GM19023 (cell line): ENCODE measurements at regions not wholly inside any gene's neighbourhood (a gene's known extent, or its start where the extent isn't known, plus 50 kb on each side); places are given as distances from the start of the nearest gene placed in this dataset.
"Not testable (repeated sequence)": the region's sequence is repeated elsewhere in the genome, so short reads cannot be mapped to it uniquely, and the experiment has no call there.

Experiments
- ATAC-seq: cut with Tn5 transposase; IDR thresholded peaks from one replicate; pipeline ENCODE4 v1.9.1; 2021; ENCODE audit warnings: mild to moderate bottlenecking, moderate library complexity; ENCODE audit not compliant: unreplicated experiment

DNA sequence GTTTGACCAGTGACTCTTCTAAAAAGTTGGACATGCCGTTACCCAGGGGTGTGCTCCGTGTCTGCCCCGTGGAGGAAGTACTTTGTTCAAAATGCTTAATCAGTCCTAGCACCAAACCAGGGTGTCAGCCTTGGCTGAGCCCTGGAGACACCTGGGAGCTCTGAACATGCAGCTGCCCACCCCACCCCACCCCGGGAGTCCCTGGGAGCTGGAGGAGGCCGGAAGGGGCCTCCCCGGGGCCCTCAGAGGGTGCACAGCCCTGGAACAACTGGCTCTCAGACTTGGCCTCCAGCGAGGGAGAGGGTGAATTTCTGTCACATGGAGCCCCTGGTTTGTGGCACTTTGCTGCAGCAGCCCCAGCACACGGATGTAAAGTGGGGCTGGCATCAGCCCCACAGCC is 152.1 kb downstream of the LAT start:
- ATAC-seq = not testable (repeated sequence)

GRCh38 chr16:29136046-29136696 is 151.3 kb downstream of the LAT start:
- ATAC-seq = not testable (repeated sequence)

GRCh38 chr16:29135098-29135497 is 150.2 kb downstream of the LAT start:
- not testable (repeated sequence) for ATAC-seq

- ATAC-seq = not testable (repeated sequence)
Measured at GRCh38 chr16:29133681-29134430, 149.0 kb downstream of the LAT start.

DNA sequence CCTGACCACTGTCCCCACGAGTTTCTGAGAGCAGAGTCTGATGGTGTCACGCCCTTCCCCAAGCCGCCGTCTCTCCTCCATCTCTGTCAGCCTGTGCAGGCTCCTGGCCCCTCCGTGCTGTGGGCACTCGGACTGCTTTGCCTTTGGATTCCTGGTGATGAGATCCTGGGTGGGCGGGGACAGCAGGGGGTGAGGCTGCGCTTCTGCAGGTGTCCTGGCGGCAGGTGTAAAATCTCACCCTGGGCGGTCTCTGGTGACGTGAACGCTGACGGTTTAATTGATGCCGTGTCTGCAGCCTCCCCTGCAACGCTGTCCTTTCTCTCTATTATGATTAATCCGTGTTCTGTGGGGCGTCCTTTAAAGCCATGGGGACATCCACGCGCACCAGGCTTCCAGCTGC is 148.0 kb downstream of the LAT start:
- not testable (repeated sequence) for ATAC-seq

DNA sequence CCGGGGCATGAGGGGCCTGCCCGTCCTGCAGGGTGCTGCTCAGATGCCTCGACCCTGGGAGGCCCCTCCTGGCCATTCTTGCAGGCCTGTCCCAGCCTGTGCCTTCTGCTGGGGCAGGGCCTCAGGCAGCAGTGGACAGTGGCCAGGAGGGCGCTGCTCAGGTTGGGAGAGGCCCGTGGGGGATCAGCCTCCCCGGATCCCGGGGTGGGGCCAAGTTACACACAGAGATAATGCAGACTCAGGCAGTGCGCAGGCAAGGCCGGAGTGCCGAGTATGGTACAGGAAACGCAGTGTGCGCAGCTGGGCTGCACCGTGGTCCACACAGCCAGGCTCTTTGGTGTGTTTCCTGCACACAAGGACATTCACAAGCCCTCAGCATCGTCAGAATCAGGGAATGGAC is 147.6 kb downstream of the LAT start:
- not testable (repeated sequence) for ATAC-seq

DNA sequence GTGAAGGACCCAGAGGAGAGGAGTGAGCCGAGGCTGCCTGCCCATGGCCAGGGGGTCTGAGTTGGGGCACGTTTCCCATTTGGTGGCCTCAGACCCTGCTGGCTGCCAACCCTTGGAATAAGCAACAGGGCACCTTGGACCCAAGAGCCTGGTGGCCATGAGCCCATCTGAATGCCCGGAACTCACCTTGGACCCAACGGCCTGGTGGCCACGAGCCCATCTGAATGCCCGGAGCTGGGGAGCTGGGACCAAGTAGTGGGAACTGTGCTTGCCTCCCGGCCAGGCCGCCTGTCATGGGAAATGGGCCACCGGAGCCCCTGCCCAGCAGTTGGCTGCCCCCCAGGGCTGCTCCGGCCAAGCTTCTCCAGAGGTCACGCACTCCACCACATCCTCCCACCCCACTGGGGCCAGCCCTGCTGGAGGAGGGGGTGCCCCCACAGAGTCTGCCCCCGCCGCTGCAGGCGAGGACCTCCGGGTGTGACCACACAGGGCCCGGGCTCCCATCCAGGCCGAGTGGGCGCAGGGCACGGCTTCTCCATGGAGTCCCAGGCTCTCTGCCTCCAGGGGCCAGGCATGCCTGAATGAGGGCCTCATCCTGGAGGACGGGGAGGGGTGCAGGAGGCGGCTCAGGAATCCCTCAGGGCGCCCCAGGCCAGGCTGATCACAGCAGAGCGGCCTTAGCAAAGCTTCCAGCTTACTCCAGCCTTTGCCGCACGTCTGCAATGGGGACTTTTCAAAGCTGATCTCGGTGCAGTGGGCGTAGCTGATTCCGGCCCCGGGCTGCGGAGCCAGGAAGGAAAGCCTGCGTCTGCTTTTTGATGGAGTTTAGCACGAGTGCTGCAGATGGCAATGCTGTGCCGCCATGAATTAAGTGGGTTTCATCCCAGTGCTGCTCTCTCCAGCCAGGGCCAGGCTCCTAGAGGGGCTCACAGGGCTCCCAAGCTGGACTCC is 146.3 kb downstream of the LAT start:
- not testable (repeated sequence) for ATAC-seq

DNA sequence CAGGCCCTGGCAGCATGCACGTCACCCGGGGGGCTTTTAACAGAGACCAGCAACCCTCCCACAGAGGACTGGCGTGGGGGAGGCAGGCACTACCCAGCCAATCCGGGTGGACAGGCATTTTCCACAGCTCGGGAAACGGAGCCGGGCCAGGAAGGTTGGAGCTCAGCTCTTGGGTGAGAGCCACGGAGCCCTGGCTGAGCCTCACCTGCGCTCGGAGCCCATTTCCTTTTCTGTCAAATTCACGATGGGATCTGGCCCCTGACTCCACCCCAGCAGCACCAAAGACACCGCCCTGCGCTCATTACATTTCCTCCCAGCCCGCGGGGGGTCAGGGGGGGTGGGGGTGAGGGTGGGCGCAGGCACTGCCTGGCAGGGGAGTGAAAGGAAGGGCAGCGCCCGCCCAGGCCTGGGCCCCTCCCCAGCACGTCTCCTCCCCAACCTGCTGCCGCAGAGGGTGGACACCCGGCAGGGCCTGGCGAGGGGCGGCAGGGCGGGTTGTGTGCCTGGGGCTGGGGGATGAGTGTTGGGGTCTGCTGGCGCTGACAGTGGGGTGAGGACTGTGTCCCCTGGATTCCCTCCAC is 145.4 kb downstream of the LAT start:
- not testable (repeated sequence) for ATAC-seq

- ATAC-seq = not testable (repeated sequence)
Measured at GRCh38 chr16:29129458-29130038, 144.7 kb downstream of the LAT start.

DNA sequence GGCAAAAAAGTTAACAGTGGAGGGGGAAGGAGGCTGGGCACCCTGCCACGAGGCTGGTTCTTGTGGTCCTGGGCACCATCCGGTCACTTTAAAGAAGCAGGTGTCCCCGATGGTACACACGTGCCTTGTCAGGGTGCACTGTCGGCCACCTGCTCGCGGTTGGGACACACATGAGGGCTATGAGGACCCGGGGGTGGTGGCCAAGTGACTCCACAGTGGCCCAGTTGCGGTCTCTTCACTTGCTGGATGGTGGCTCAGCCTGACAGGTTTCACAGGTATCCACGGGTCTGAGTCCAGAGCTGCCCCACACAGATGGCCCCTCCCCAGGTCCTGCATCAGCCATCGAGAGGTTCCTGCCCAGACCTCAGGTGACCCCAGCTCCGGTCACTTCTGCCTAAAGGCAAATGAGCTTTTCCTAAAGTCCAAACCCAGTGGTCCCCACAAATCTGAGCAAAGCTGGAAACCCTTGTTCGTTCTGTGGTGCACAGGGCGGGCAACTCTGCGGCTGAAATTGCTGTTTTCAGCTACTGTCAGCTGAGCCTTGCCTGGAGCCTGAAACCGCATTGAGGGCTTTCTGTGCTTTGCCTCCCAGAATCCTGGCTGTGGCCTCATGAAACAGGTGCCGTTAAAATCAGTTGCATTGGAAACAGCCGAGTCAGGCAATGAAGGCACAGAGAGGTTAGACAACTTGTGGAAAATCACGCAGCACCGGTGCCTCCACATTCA is 144.0 kb downstream of the LAT start:
- ATAC-seq = not testable (repeated sequence)

DNA sequence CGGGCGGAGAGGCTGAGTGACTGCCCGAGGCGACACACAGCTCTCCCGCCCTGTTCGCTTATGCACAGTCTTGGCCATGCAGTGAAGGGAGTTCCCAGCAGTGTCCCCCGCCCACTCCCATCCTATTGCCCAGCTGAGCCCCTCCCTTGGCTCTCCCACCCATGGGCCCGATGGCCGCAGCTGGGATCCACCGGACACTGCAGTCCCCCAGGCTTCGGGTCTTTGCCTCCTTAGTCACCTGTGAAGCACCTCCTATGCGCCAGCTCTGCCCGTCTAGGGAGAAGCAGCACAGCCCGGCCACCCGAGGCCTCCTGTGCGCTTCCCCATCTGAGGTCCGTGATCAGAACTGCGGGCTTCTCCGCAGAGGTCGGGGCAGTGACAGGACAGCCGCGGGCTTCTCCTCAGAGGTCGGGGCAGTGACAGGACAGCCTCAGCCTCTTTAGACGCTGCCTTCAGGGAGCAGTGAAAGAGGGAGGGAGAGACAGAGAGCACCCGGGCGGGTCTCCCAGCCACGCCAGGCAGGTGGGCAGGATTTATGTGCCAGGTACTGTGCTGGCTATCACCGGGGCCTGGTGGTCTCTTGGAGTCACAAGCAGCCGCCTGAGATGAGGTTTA is 143.1 kb downstream of the LAT start:
- ATAC-seq = not testable (repeated sequence)

DNA sequence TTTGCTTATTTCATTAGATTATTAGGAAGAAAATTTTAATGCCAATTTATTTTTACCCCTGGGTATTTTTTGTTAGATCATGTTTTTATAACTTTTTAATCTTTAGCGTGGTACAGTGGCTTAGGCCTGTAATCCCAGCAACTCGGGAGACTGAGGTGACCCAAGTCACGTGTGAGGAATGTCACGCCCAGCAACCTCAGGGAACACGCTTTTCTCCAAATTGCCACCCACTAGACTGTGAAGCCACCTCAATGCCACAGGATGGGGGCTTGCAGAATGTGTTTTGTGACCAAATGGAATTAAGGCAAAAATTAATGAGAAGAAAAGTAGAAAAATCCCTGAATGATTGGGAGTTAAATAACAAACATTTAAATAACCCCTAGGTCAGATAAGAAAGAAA is 141.8 kb downstream of the LAT start:
- no peak for ATAC-seq

GRCh38 chr16:29126057-29126494 is 141.2 kb downstream of the LAT start:
- no peak for ATAC-seq

- no peak for ATAC-seq
Measured at GRCh38 chr16:29124828-29125227, 140.0 kb downstream of the LAT start.

- ATAC-seq = not testable (repeated sequence)
Measured at GRCh38 chr16:29124162-29124561, 139.3 kb downstream of the LAT start.

DNA sequence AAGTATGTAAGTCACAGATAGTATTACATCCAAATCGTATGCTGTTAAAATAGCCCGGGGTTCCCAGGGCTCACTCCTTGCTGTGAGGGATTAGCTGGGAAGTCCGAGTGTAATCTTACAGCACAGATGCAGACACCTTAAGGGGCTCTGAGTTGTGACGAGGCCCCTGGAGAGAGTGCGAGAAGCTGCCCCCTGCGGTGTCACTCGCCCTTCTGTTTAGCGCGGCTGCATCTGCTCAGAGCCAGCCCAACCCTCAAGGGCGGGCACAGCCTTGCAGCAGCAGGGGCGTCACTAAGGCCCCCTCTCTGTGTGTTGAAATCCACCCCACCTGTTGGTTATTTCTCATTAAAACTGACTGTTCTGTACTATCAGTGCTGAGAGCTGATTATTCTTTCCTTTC is 135.8 kb downstream of the LAT start:
- not testable (repeated sequence) for ATAC-seq

DNA sequence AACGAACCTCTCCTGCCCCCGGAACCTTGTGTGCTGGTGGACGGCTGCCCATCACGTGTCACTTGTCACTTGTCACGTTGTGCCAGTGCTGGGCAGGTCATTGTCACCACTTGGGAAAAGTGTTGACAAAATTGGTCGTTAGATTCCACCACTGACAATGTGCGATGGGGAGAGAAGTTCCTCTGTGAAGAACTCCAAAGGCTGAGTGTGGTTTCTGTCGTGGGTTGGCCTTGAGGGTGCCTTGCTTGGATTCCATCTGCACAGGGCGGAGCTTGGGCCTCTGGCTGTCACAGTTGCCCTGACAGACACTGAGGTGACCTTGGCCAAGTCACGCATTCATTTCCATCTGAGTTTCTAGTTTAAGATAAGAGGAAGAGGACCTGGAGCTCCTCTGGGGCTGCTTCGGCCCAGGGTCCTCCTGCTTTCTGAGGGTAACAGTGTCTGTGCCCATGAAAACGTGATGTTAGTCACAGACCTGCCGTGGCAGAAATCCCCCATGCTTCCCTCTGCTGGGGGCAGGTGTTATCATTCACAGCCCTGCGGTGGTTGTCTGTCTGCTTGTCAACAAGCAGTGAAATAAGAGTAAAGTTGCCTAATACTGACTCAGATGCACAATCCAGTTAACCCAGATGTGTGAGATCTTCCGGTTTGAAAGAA is 133.6 kb downstream of the LAT start:
- ATAC-seq = not testable (repeated sequence)

GRCh38 chr16:29117631-29118030 is 132.8 kb downstream of the LAT start:
- ATAC-seq = no peak

GRCh38 chr16:29116980-29117379 is 132.1 kb downstream of the LAT start:
- no peak for ATAC-seq
